ENCODE measurements at regions not wholly inside any gene's neighbourhood (a gene's known extent, or its start where the extent isn't known, plus 50 kb on each side); places are given as distances from the start of the nearest gene placed in this dataset.
A peak's percentile ranks its signal among the peaks of the same experiment; 100 is the strongest.

GRCh38 chr4:173924561-173924960 lies 358.9 kb downstream of the FBXO8 start:
- DNase-seq (ENCODE audit: low read depth, low spot score) = no peak
- ChIA-PET POLR2A (no interaction called here), CTCF (no interaction called here)
- Histone ChIP-seq H3K27me3 (ENCODE audit: control insufficient read depth, insufficient read depth, low read length) (no peaks in the 10 kb centered on the region), H3K9me3 (ENCODE audit: control insufficient read depth, insufficient read depth, low read length) (no peaks in the 10 kb centered on the region), H3K27ac (ENCODE audit: low read depth, low read length) (no peak overlapping the region), H3K4me3 (ENCODE audit: low read depth, low read length) (no peak overlapping the region)
- TF ChIP-seq CTCF (IDR thresholded peaks at IDR 0.05; ENCODE audit: low read depth, low read length) = no peak

GRCh38 chr4:173919861-173920260 lies 363.6 kb downstream of the FBXO8 start:
- H3K27ac ChIP-seq (ENCODE audit: low read depth, low read length) = no peak overlapping the region
- H3K27me3 ChIP-seq (ENCODE audit: control insufficient read depth, insufficient read depth, low read length) = no peaks in the 10 kb centered on the region
- no peak for DNase-seq (ENCODE audit: low read depth, low spot score)
- CTCF ChIA-PET = interaction anchor here (1.1 kb wide), 1 partner anchor 71 kb away, joined by 3 read pairs; no protein-coding TSS in a partner anchor
- POLR2A ChIA-PET = no interaction called here
- no peaks in the 10 kb centered on the region for H3K9me3 ChIP-seq (ENCODE audit: control insufficient read depth, insufficient read depth, low read length)
- no peak for TF ChIP-seq CTCF (IDR thresholded peaks at IDR 0.05; ENCODE audit: low read depth, low read length)
- H3K4me3 ChIP-seq (ENCODE audit: low read depth, low read length) = no peak overlapping the region

- no peak for TF ChIP-seq CTCF (IDR thresholded peaks at IDR 0.05; ENCODE audit: low read depth, low read length)
- Histone ChIP-seq H3K4me3 (ENCODE audit: low read depth, low read length) (no peak overlapping the region), H3K27me3 (ENCODE audit: control insufficient read depth, insufficient read depth, low read length) (no peaks in the 10 kb centered on the region), H3K27ac (ENCODE audit: low read depth, low read length) (no peak overlapping the region), H3K9me3 (ENCODE audit: control insufficient read depth, insufficient read depth, low read length) (no peaks in the 10 kb centered on the region)
- no peak for DNase-seq (ENCODE audit: low read depth, low spot score)
- ChIA-PET CTCF (no interaction called here), POLR2A (no interaction called here)
These were observed 364.3 kb downstream of the FBXO8 start for GRCh38 chr4:173919196-173919595.

- peak overlapping the region; percentile 49 for H3K27ac ChIP-seq (ENCODE audit: low read depth, low read length)
- no peaks in the 10 kb centered on the region for H3K9me3 ChIP-seq (ENCODE audit: control insufficient read depth, insufficient read depth, low read length)
- CTCF ChIA-PET = interaction anchor here (0.8 to 1.4 kb wide), 2 partner anchors 73 to 423 kb away, joined by 3 to 6 read pairs; no protein-coding TSS in a partner anchor
- POLR2A ChIA-PET = no interaction called here
- TF ChIP-seq CTCF (IDR thresholded peaks at IDR 0.05; ENCODE audit: low read depth, low read length) = no peak
- no peaks in the 10 kb centered on the region for H3K27me3 ChIP-seq (ENCODE audit: control insufficient read depth, insufficient read depth, low read length)
- DNase-seq (ENCODE audit: low read depth, low spot score) = no peak
- H3K4me3 ChIP-seq (ENCODE audit: low read depth, low read length) = peak overlapping the region; percentile 14; the same call in 1 of the 2 replicates
These were observed 366.1 kb downstream of the FBXO8 start for GRCh38 chr4:173917255-173917960.

- POLR2A ChIA-PET = no interaction called here
- TF ChIP-seq CTCF (IDR thresholded peaks at IDR 0.05; ENCODE audit: low read depth, low read length) = no peak
- Histone ChIP-seq H3K27me3 (ENCODE audit: control insufficient read depth, insufficient read depth, low read length) (no peaks in the 10 kb centered on the region), H3K27ac (ENCODE audit: low read depth, low read length) (no peak overlapping the region), H3K9me3 (ENCODE audit: control insufficient read depth, insufficient read depth, low read length) (no peaks in the 10 kb centered on the region), H3K4me3 (ENCODE audit: low read depth, low read length) (no peak overlapping the region)
- CTCF ChIA-PET = interaction anchor here (1.3 kb wide), 1 partner anchor 76 kb away, joined by 5 read pairs; no protein-coding TSS in a partner anchor
- DNase-seq (ENCODE audit: low read depth, low spot score) = no peak
These were observed 370.0 kb downstream of the FBXO8 start for GRCh38 chr4:173913496-173913895.

All from AG04450 (cell line).